Vagina (tissue), 2 donors: ENCODE measurements at regions not wholly inside any gene's neighbourhood (a gene's known extent, or its start where the extent isn't known, plus 50 kb on each side); places are given as distances from the start of the nearest gene placed in this dataset.

Experiments
- DNase-seq, 2 donors: peaks; one replicate each; pipeline ENCODE4 v3.0.0-alpha.2; 2017; ENCODE audit errors: extremely low spot score in 2 of 2
- H3K27ac ChIP-seq: fragments of 200-600 bp; sonication (generic); one replicate; pipeline ENCODE4 v1.5.1; 2019
- H3K27me3 ChIP-seq: fragments of 200-600 bp; sonication (generic); one replicate; pipeline ENCODE4 v1.5.1; 2019
- H3K36me3 ChIP-seq, 2 donors: fragments of 200-600 bp; sonication (generic); one replicate each; pipeline ENCODE4 v1.5.1; 2017 to 2019
- H3K4me1 ChIP-seq: fragments of 200-600 bp; sonication (generic); one replicate; pipeline ENCODE4 v1.5.1; 2019
- H3K4me3 ChIP-seq, 2 donors: fragments of 200-600 bp; sonication (generic); 1 replicate in 1 of 2; 2 replicates in 1 of 2; pipeline ENCODE4 v1.5.1; 2016 to 2019
- H3K9me3 ChIP-seq: fragments of 200-600 bp; sonication (generic); one replicate; pipeline ENCODE4 v1.5.1; 2019
- POLR2A ChIP-seq, 2 donors: fragments of 450-650 bp; IDR thresholded peaks; one replicate each; pipeline ENCODE4 v1.6.1; 2017; ENCODE audit warnings: antibody characterized with exemption in 2 of 2, mild to moderate bottlenecking in 2 of 2, moderate library complexity in 2 of 2
- POLR2AphosphoS5 ChIP-seq, 2 donors: sonication (generic); formaldehyde crosslinking; IDR thresholded peaks; one replicate each; pipeline ENCODE4 v1.9.0; 2017; ENCODE audit warnings: antibody characterized with exemption in 2 of 2, mild to moderate bottlenecking in 2 of 2, low read depth in 1 of 2; ENCODE audit not compliant: insufficient read depth in 1 of 2
- intact Hi-C: fragments of 100-400 bp; cut with DNase I; formaldehyde crosslinking; loops from one replicate; pipeline ENCODE4 v1.15.1; 2023
- TF ChIP-seq, protein P1 (sequence below), 3 experiments: fragments of 450-650 bp in 2 of 3; fragments of 200-600 bp in 1 of 3; sonication (generic) in 1 of 3; IDR thresholded peaks; one replicate each; pipeline ENCODE4 v1.5.1; 2017 to 2019; ENCODE audit warnings: antibody characterized with exemption in 3 of 3, mild to moderate bottlenecking in 2 of 3, moderate library complexity in 2 of 3

DNA sequence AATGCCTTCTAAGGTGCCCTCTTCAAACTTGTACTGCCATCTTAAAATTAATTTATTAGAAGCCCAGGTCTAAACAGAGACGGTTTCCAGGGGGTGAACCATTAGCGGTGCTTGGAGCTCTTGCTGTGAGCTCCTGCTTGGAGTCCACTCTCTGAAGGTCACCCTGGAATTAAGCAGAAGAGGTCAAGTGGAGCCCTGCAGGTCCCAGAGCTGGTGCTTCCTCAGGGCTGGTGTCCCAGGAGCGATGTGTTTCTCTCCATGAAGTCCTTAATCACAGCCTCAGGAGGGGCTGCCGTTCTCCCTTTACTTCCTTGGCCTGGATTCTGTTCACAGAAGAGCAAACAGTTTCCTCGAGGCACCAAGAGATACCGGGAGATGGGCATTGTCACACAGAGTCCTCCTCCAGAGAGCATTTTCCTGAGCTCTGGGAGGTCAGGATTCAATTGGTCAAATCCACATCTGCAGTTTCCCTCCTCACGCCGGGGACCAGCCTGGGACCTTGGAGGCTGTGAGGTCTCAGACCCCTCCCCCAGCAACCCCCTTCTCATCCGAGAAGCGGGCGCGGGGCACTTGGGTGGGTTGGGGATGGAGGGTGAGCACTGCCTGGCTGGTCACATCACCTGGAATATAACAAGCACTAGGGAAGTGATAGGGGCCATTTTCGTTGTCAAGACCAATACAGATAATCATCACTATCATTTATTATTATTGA is 310.4 kb downstream of the AJAP1 start:
- DNase-seq, result no peak
- no peaks in the 10 kb centered on the region for H3K9me3 ChIP-seq
- no peaks in the 10 kb centered on the region for H3K27me3 ChIP-seq
- H3K4me1 ChIP-seq, result no peaks in the 10 kb centered on the region
- TF ChIP-seq POLR2AphosphoS5 (IDR thresholded peaks at IDR 0.05; ENCODE audit: insufficient read depth in 1 of 2, low read depth in 1 of 2) (no peak), POLR2A (IDR thresholded peaks at IDR 0.05) (no peak)
- TF ChIP-seq, protein P1, sequence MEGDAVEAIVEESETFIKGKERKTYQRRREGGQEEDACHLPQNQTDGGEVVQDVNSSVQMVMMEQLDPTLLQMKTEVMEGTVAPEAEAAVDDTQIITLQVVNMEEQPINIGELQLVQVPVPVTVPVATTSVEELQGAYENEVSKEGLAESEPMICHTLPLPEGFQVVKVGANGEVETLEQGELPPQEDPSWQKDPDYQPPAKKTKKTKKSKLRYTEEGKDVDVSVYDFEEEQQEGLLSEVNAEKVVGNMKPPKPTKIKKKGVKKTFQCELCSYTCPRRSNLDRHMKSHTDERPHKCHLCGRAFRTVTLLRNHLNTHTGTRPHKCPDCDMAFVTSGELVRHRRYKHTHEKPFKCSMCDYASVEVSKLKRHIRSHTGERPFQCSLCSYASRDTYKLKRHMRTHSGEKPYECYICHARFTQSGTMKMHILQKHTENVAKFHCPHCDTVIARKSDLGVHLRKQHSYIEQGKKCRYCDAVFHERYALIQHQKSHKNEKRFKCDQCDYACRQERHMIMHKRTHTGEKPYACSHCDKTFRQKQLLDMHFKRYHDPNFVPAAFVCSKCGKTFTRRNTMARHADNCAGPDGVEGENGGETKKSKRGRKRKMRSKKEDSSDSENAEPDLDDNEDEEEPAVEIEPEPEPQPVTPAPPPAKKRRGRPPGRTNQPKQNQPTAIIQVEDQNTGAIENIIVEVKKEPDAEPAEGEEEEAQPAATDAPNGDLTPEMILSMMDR (IDR thresholded peaks at IDR 0.05), result no peak
- intact Hi-C loops, result no loop called here
- no peak overlapping the region for H3K4me3 ChIP-seq
- H3K27ac ChIP-seq, result no peak overlapping the region
- no peaks in the 10 kb centered on the region for H3K36me3 ChIP-seq

DNA sequence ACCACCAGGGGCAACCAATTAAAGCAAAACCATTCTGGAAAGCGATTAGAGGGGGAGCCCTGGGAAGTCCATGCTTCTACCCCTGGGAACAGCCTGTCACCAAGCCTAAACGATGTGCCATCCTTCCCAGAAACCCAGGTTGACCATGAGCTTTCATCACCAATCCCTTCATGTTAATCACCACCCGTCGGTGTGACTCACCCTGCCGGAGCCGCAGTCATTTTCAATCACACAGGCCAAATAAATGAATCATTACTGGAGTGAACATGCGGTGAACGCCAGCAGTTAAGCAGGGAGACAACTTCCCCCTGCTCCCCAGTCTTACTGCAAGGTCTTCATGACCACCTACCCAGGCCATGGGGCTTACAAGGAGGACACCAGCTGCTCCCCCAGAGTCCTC is 308.8 kb downstream of the AJAP1 start:
- no peaks in the 10 kb centered on the region for H3K36me3 ChIP-seq
- TF ChIP-seq, protein P1 (IDR thresholded peaks at IDR 0.05), result no peak
- no peak for TF ChIP-seq POLR2A (IDR thresholded peaks at IDR 0.05)
- TF ChIP-seq POLR2AphosphoS5 (IDR thresholded peaks at IDR 0.05; ENCODE audit: insufficient read depth in 1 of 2, low read depth in 1 of 2), result no peak
- intact Hi-C loops, result no loop called here
- H3K4me3 ChIP-seq, result no peak overlapping the region
- DNase-seq, result no peak
- no peak overlapping the region for H3K27ac ChIP-seq
- no peaks in the 10 kb centered on the region for H3K9me3 ChIP-seq
- no peaks in the 10 kb centered on the region for H3K4me1 ChIP-seq
- no peaks in the 10 kb centered on the region for H3K27me3 ChIP-seq

DNA sequence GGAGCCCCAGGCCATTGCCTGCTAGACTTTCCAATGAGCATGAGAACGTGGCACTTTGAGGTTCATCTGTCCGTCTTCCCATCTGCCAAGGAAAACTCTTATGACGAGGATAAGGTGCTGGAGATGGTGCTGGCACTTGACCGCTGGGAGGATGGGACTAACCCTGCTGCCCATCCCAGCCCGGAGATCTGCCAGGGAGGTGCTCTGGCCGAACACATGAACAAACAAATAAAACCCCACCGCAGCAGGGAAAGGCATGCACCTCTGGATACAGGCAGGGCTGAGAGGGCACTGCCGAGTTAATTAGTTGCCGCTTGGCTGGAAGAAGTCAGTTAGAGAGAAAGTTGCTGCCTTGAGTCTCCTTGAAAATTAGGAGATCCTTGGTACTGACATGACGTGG is 308.4 kb downstream of the AJAP1 start:
- DNase-seq, result no peak
- Histone ChIP-seq H3K9me3 (no peaks in the 10 kb centered on the region), H3K4me3 (no peak overlapping the region), H3K36me3 (no peaks in the 10 kb centered on the region), H3K27me3 (no peaks in the 10 kb centered on the region), H3K4me1 (no peaks in the 10 kb centered on the region), H3K27ac (no peak overlapping the region)
- intact Hi-C loops, result no loop called here
- TF ChIP-seq, protein P1 (IDR thresholded peaks at IDR 0.05), result no peak
- TF ChIP-seq POLR2AphosphoS5 (IDR thresholded peaks at IDR 0.05; ENCODE audit: insufficient read depth in 1 of 2, low read depth in 1 of 2) (no peak), POLR2A (IDR thresholded peaks at IDR 0.05) (no peak)

DNA sequence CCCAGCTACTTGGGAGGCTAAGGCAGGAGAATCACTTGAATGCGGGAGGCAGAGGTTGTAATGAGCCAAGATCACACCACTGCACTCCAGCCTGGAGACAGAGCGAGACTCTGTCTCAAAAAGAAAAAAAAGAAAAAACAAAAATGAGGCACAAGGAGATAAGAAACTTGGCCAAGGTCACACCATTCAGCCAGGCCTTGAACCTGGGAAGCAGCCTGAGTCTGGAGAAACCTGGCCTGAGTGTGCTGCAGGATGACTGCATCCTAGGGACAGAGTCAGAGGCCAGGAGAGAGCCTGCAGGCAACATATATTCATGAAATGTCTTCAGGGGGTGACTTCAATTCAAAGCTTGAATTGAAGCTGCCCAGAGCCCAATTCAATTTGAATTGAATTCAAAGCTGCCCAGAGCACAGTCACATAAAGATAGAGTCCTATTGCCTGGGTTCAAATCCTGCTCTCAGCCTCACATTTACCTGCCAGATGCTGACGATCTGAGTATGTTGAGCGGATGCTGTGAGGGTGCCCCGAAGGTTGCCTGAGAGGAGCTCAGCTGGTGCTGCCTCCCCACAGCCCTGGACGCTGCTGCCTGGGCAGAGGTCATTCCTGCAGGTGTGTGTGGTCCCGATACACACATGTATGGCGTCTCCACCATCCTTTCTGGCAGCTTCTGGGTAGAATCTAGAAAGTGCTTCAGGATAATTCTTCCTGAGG is 307.7 kb downstream of the AJAP1 start:
- TF ChIP-seq, protein P1 (IDR thresholded peaks at IDR 0.05), result no peak
- TF ChIP-seq POLR2A (IDR thresholded peaks at IDR 0.05) (no peak), POLR2AphosphoS5 (IDR thresholded peaks at IDR 0.05; ENCODE audit: insufficient read depth in 1 of 2, low read depth in 1 of 2) (no peak)
- H3K27ac ChIP-seq, result no peak overlapping the region
- H3K4me3 ChIP-seq, result no peak overlapping the region
- no peaks in the 10 kb centered on the region for H3K9me3 ChIP-seq
- H3K36me3 ChIP-seq, result no peaks in the 10 kb centered on the region
- H3K4me1 ChIP-seq, result no peaks in the 10 kb centered on the region
- intact Hi-C loops, result no loop called here
- no peaks in the 10 kb centered on the region for H3K27me3 ChIP-seq
- no peak for DNase-seq
